HG02885 (cell line): ENCODE measurements at regions not wholly inside any gene's neighbourhood (a gene's known extent, or its start where the extent isn't known, plus 50 kb on each side); places are given as distances from the start of the nearest gene placed in this dataset.

Experiments
- ATAC-seq: cut with Tn5 transposase; IDR thresholded peaks from one replicate; pipeline ENCODE4 v1.9.1; 2021; ENCODE audit warnings: mild to moderate bottlenecking; ENCODE audit not compliant: unreplicated experiment, poor library complexity

GRCh38 chr3:44003801-44004200 is 237.9 kb upstream of the TOPAZ1 start:
- ATAC-seq = no peak

GRCh38 chr3:44011680-44012079 is 230.0 kb upstream of the TOPAZ1 start:
- no peak for ATAC-seq

- no peak for ATAC-seq
Observed at GRCh38 chr3:44012160-44012899, 229.4 kb upstream of the TOPAZ1 start.

GRCh38 chr3:44013967-44014366 is 227.7 kb upstream of the TOPAZ1 start:
- ATAC-seq = no peak

GRCh38 chr3:44015170-44015569 is 226.5 kb upstream of the TOPAZ1 start:
- ATAC-seq = no peak

- no peak for ATAC-seq
Observed at GRCh38 chr3:44016818-44017217, 224.9 kb upstream of the TOPAZ1 start.

DNA sequence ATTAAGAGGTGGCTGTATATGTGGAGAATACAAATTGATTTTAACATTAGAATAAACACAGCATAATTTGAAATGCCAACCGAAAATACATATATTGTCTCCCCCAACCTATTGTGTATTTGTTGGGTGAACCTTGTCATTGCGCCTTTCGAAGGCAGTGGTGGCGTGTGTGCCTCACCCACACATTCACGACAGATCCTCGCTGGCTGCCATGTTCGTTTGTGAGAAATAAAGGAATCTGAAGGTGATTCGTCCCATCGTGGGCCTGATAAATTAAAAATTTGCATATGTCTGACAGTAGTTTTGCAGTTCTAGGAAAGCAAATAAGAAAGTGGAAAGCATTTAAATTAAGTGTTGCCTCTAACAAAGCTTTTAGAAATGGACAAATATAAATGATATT is 222.8 kb upstream of the TOPAZ1 start:
- ATAC-seq = no peak

- no peak for ATAC-seq
Observed at GRCh38 chr3:44019736-44020135, 221.9 kb upstream of the TOPAZ1 start.

DNA sequence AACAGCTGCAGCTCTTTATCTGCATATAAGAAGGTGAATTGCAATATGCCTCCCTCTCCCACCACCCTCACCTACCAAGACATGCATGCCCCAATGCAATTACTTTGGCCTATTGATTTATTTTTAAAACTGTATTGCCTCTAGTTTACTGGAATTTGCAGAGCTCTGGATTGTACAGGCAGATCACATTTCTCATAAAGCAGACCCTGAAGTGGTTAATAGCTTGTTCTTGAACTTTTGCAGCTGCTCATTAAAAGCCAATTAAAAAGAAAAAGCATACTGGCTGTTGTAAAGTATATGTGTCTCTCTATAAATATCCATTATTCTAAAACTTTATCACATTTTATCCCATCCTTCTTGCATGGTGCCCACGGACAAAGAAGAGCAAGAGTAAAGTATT is 221.5 kb upstream of the TOPAZ1 start:
- ATAC-seq = no peak

- ATAC-seq = no peak
Observed at GRCh38 chr3:44021651-44022594, 219.8 kb upstream of the TOPAZ1 start.

- ATAC-seq = no peak
Observed at GRCh38 chr3:44023961-44024593, 217.6 kb upstream of the TOPAZ1 start.

- no peak for ATAC-seq
Observed at GRCh38 chr3:44026220-44026865, 215.3 kb upstream of the TOPAZ1 start.

DNA sequence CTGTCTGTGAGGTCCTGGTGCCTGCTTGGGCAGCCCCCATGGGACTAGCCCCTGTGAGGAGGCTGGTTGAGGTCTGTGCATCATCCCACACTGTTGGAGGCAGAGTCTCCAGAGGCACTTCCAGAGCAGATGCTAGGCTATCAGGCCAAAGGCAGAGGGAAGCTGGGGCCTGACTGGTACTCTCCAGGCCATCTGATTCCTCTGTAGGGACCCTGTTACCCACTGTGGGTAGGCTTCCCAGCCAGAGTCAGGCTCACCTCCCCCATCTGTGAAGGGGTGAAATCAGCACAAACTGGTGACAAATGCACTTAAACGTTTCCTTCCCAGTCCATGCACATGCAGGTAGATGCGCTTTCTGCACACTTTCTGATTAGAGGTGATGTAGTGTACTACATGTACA is 212.6 kb upstream of the TOPAZ1 start:
- no peak for ATAC-seq

GRCh38 chr3:44030285-44030684 is 211.4 kb upstream of the TOPAZ1 start:
- no peak for ATAC-seq

DNA sequence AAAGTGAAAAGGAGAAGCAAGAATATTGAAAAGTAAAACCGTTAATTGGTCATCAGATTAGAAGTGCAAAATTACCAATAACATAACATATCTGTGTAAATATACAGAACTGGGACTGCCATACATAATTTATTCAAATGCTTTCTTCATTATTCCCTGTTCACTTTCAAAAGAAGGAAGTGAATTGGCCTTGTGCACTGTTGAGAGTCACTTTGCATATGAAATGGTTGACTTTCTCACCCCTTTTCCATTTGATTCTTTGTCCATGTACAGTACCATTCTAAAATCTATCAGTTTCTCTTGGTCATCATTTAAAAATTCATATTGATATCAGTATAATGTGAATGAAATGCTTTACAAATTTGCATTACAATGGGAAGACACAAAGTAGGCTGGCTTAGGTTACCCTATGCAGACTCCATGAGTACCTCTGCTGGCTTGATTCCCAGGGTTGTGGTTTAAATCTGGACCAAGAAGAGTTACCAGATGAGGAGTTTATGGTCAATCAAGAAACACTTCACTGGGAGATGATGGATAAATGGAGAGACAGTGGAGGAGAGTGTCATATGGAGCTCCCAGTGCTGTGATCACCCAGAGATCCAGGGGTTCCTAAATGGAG is 210.9 kb upstream of the TOPAZ1 start:
- no peak for ATAC-seq

- no peak for ATAC-seq
Observed at GRCh38 chr3:44031387-44032380, 210.0 kb upstream of the TOPAZ1 start.

DNA sequence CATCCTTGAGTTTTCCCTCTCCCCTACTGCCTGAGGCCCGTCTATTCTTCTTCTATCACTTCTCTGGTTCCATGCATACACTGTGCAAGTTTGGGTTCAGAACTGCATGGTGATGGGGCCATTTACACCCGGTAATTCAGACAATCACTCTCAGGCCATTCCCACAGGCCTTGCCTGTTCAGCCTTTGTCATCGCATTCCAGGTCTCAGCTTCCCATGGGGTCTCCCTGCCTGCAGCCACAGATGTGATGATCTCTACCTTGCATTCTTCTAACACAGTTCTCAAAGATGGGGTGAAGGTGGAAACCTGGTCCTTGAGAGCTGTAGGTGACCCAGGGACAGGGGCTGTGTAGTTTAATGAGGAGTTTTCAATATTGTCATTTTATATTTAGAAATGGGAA is 209.2 kb upstream of the TOPAZ1 start:
- ATAC-seq = no peak

DNA sequence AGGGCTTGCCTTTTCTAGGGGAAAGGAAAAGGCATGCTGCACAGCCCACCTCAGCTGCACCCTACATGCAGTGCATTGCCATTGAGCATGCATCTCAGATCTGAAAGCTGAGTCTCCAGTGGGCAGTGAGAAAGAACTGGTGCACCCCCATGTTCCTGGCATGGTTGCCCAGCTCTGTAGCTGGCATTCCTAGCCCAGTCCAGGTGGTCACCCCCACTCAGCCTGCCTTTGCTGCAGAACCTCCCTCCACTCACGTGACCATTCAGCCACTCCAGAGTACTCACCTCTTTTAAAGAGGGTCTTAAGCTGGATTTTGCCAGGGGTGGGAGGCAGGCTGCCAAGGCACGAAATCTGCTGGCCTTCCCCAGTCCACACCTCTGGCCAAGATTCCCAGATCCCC is 208.6 kb upstream of the TOPAZ1 start:
- ATAC-seq = no peak

DNA sequence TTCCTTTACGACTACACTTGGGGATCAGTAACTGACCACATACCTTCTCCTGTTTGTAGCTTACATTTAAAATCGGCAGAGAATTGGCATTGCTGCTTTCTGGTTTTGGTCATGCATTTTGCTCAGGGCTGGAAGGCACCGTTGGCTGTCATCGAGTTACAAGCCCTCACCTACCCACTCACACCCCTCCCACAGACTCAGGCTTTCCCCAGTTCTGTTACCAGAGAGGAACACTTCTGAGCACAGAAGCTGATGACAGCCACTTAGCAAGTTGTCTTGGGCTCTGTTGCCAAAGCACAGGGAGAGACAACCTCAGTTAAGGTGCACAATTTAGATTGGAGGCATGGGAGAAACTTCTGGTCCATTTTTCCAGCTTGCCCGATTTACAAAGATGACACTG is 204.8 kb upstream of the TOPAZ1 start:
- ATAC-seq = no peak
